Tibial artery (tissue), 4 donors: ENCODE measurements at regions not wholly inside any gene's neighbourhood (a gene's known extent, or its start where the extent isn't known, plus 50 kb on each side); places are given as distances from the start of the nearest gene placed in this dataset.

Source experiments
- DNase-seq, 2 donors: peaks; one replicate each; pipeline ENCODE4 v3.0.0-alpha.2; 2019
- H3K27ac ChIP-seq, 2 donors: fragments of 200-600 bp; sonication (generic) in 1 of 2; 1 replicate in 1 of 2; 2 replicates in 1 of 2; pipeline ENCODE4 v1.5.1; 2018 to 2019; ENCODE audit warnings: mild to moderate bottlenecking in 1 of 2
- H3K27me3 ChIP-seq, 2 donors: fragments of 200-600 bp; sonication (generic) in 1 of 2; one replicate each; pipeline versions ENCODE4 v1.5.1 to v1.6.0; 2016 to 2019
- H3K36me3 ChIP-seq, 3 donors: fragments of 200-600 bp; sonication (generic) in 2 of 3; one replicate each; pipeline ENCODE4 v1.5.1; 2016 to 2019; ENCODE audit warnings: mild to moderate bottlenecking in 2 of 3
- H3K4me1 ChIP-seq, 4 donors: fragments of 200-600 bp; sonication (generic) in 2 of 4; 1 replicate in 3 of 4; 2 replicates in 1 of 4; pipeline ENCODE4 v1.5.1; 2016 to 2019
- H3K4me3 ChIP-seq, 2 donors: fragments of 200-600 bp; sonication (generic) in 1 of 2; 1 replicate in 1 of 2; 2 replicates in 1 of 2; pipeline ENCODE4 v1.5.1; 2018 to 2019; ENCODE audit warnings: mild to moderate bottlenecking in 2 of 2
- H3K9me3 ChIP-seq, 3 donors: fragments of 200-600 bp; sonication (generic) in 1 of 3; one replicate each; pipeline ENCODE4 v1.5.1; 2016 to 2019
- intact Hi-C: fragments of 100-400 bp; cut with DNase I; formaldehyde crosslinking; loops from one replicate; pipeline ENCODE4 v1.15.0; 2023; ENCODE audit warnings: low total_unique reads
- TF ChIP-seq, protein P1 (sequence below), 2 experiments: fragments of 200-600 bp in 1 of 2; fragments of 450-650 bp in 1 of 2; IDR thresholded peaks; one replicate each; pipeline ENCODE4 v1.5.1; 2017 to 2019; ENCODE audit warnings: antibody characterized with exemption in 2 of 2, mild to moderate bottlenecking in 1 of 2, moderate library complexity in 1 of 2

DNA sequence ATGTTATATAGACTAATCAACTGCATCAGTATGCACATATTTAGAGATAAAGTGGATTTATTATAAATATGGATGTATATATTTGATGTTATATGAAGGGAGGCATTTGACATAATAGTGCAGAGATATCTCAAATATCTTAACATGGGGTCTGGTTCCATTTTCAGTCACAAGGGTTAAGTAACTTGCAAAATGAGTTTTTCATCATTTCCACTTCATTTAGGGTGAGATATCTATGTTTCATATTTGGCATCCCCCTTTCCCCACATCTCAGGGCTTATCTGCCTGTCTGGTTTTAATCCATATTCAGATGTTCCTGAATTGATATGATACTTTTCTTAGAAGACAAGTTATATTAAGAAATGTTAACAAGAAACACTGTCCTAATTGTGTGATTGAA lies 2141.2 kb downstream of the PCDH9 start:
- no peak overlapping the region for H3K27ac ChIP-seq
- H3K36me3 ChIP-seq: no peaks in the 10 kb centered on the region
- H3K9me3 ChIP-seq: no peaks in the 10 kb centered on the region
- intact Hi-C loops: no loop called here
- no peaks in the 10 kb centered on the region for H3K4me1 ChIP-seq
- TF ChIP-seq, protein P1, sequence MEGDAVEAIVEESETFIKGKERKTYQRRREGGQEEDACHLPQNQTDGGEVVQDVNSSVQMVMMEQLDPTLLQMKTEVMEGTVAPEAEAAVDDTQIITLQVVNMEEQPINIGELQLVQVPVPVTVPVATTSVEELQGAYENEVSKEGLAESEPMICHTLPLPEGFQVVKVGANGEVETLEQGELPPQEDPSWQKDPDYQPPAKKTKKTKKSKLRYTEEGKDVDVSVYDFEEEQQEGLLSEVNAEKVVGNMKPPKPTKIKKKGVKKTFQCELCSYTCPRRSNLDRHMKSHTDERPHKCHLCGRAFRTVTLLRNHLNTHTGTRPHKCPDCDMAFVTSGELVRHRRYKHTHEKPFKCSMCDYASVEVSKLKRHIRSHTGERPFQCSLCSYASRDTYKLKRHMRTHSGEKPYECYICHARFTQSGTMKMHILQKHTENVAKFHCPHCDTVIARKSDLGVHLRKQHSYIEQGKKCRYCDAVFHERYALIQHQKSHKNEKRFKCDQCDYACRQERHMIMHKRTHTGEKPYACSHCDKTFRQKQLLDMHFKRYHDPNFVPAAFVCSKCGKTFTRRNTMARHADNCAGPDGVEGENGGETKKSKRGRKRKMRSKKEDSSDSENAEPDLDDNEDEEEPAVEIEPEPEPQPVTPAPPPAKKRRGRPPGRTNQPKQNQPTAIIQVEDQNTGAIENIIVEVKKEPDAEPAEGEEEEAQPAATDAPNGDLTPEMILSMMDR (IDR thresholded peaks at IDR 0.05): no peak
- no peak overlapping the region for H3K4me3 ChIP-seq
- DNase-seq: no peak
- no peaks in the 10 kb centered on the region for H3K27me3 ChIP-seq

DNA sequence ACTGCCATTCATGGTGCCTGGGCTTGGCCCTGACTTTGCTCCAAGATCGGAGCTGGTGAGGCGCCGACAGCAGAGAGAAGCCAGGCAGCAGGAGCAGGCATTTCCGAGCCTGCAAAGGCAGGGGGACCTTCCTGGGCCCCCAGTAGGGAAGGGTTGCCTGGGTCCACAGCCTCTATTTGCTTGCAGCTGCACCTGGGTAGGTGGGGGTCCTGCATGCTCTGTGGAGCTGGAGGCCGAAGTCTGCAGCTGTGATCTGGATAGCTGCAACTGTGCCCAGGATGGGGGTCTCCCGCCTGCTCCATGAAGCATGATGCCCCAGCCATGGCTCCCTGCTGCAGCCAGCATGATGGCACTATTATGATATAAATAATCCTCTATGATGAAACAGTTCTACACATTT lies 2144.2 kb downstream of the PCDH9 start:
- no peak for DNase-seq
- Histone ChIP-seq H3K27me3 (no peaks in the 10 kb centered on the region), H3K36me3 (no peaks in the 10 kb centered on the region), H3K27ac (no peak overlapping the region), H3K4me3 (no peak overlapping the region), H3K4me1 (no peaks in the 10 kb centered on the region), H3K9me3 (no peaks in the 10 kb centered on the region)
- TF ChIP-seq, protein P1 (IDR thresholded peaks at IDR 0.05): no peak
- intact Hi-C loops: no loop called here

- H3K9me3 ChIP-seq: no peaks in the 10 kb centered on the region
- H3K4me1 ChIP-seq: no peaks in the 10 kb centered on the region
- no peak overlapping the region for H3K4me3 ChIP-seq
- intact Hi-C loops: no loop called here
- DNase-seq: no peak
- no peaks in the 10 kb centered on the region for H3K27me3 ChIP-seq
- no peak overlapping the region for H3K27ac ChIP-seq
- no peaks in the 10 kb centered on the region for H3K36me3 ChIP-seq
- TF ChIP-seq, protein P1 (IDR thresholded peaks at IDR 0.05): no peak
Measured at GRCh38 chr13:65074248-65074647, 2155.9 kb downstream of the PCDH9 start.

DNA sequence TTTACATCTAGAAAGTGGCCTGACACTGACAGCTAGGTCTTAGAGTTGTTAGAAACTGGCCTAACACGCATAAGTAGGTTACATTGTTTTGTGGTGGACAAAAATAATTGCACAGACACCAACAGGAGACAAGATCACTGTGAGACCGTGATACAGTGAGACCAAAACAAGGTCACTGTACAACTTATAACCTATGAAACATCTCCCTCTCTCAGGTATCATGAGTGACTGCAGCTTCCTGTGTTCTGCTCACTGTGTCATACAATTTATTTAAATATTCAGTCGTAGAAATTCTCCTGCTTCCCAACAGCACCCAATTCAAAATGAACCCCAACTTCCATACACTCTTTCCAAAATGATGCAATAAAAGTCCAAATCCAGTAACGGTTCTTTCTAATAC lies 2165.2 kb downstream of the PCDH9 start:
- Histone ChIP-seq H3K27me3 (no peaks in the 10 kb centered on the region), H3K36me3 (no peaks in the 10 kb centered on the region), H3K4me1 (no peaks in the 10 kb centered on the region), H3K27ac (no peak overlapping the region), H3K4me3 (no peak overlapping the region), H3K9me3 (no peaks in the 10 kb centered on the region)
- intact Hi-C loops: no loop called here
- DNase-seq: no peak
- TF ChIP-seq, protein P1 (IDR thresholded peaks at IDR 0.05): no peak

GRCh38 chr13:65063753-65064152 lies 2166.4 kb downstream of the PCDH9 start:
- Histone ChIP-seq H3K9me3 (no peaks in the 10 kb centered on the region), H3K4me3 (no peak overlapping the region), H3K27me3 (no peaks in the 10 kb centered on the region), H3K36me3 (no peaks in the 10 kb centered on the region), H3K27ac (no peak overlapping the region), H3K4me1 (no peaks in the 10 kb centered on the region)
- intact Hi-C loops: no loop called here
- no peak for DNase-seq
- TF ChIP-seq, protein P1 (IDR thresholded peaks at IDR 0.05): no peak

DNA sequence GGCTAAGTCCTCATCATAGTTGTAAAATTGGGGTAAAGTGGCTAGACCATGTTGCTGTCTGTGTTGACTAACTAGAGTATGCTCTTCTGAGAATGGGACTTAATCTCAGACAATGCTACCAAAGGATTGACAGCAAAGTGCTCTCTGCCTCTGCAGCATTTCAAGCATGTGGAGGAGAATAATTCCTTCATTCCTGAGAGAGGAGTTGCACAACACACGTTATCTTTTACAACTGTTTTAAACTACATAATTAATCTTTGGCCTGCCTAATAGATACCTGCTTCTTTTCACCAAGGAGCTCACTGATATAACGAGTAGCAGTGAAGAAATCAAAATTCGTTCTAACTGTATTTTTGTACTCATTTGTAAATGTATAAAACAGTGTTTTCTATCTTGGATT lies 2172.2 kb downstream of the PCDH9 start:
- Histone ChIP-seq H3K27me3 (no peaks in the 10 kb centered on the region), H3K4me3 (no peak overlapping the region), H3K9me3 (no peaks in the 10 kb centered on the region), H3K27ac (no peak overlapping the region), H3K4me1 (no peaks in the 10 kb centered on the region), H3K36me3 (no peaks in the 10 kb centered on the region)
- no peak for DNase-seq
- intact Hi-C loops: no loop called here
- TF ChIP-seq, protein P1 (IDR thresholded peaks at IDR 0.05): no peak
